KMS-11 (cell line): ENCODE measurements at regions not wholly inside any gene's neighbourhood (a gene's known extent, or its start where the extent isn't known, plus 50 kb on each side); places are given as distances from the start of the nearest gene placed in this dataset.
"Not testable (repeated sequence)": the region's sequence is repeated elsewhere in the genome, so short reads cannot be mapped to it uniquely, and the experiment has no call there.

Source experiments
- H2AFZ ChIP-seq: fragments of 200-600 bp; sonication (generic); 2 replicates; pipeline ENCODE4 v1.6.1; 2016; ENCODE audit warnings: antibody characterized with exemption, mixed run types, low read depth
- H3K27ac ChIP-seq: fragments of 200-600 bp; sonication (generic); 2 replicates; pipeline ENCODE4 v1.6.1; 2016; ENCODE audit warnings: mild to moderate bottlenecking, mixed run types
- H3K27me3 ChIP-seq: fragments of 200-600 bp; sonication (generic); 2 replicates; pipeline ENCODE4 v1.6.1; 2017; ENCODE audit warnings: mild to moderate bottlenecking, low read depth, mixed run types, moderate library complexity; ENCODE audit not compliant: insufficient read depth
- H3K36me3 ChIP-seq: fragments of 200-600 bp; sonication (generic); 2 replicates; pipeline ENCODE4 v1.6.1; 2017; ENCODE audit warnings: mild to moderate bottlenecking, mixed run types; ENCODE audit not compliant: insufficient read depth
- H3K4me1 ChIP-seq: fragments of 200-600 bp; sonication (generic); 2 replicates; pipeline ENCODE4 v1.6.1; 2016; ENCODE audit warnings: mild to moderate bottlenecking, low read depth, mixed run types; ENCODE audit not compliant: poor library complexity, severe bottlenecking
- H3K4me2 ChIP-seq: fragments of 200-600 bp; sonication (generic); 2 replicates; pipeline ENCODE4 v1.7.0; 2016; ENCODE audit warnings: mild to moderate bottlenecking, mixed run types
- H3K4me3 ChIP-seq: fragments of 200-600 bp; sonication (generic); IDR thresholded peaks from 2 replicates; pipeline ENCODE4 v1.6.1; 2017; ENCODE audit warnings: low read depth, low read length, mixed read lengths; ENCODE audit not compliant: insufficient read depth
- H3K79me2 ChIP-seq: fragments of 200-600 bp; sonication (generic); 2 replicates; pipeline ENCODE4 v1.6.1; 2016; ENCODE audit warnings: low read depth, mixed run types; ENCODE audit not compliant: insufficient read depth
- H3K9ac ChIP-seq: fragments of 200-600 bp; sonication (generic); 2 replicates; pipeline ENCODE4 v1.6.1; 2016; ENCODE audit warnings: mild to moderate bottlenecking, mixed run types
- H4K20me1 ChIP-seq: fragments of 200-600 bp; sonication (generic); 2 replicates; pipeline ENCODE4 v1.6.1; 2016; ENCODE audit warnings: mild to moderate bottlenecking, mixed run types; ENCODE audit not compliant: insufficient read depth
- CTCF ChIP-seq: fragments of 200-600 bp; sonication (generic); conservative IDR thresholded peaks from 2 replicates; pipeline ENCODE4 v1.6.1; 2017; ENCODE audit warnings: low read depth, mild to moderate bottlenecking, antibody characterized with exemption, low read length, moderate library complexity, mixed read lengths

- Histone ChIP-seq H3K4me1 (no peaks in the 10 kb centered on the region), H3K9ac (no peak overlapping the region), H3K4me2 (no peak overlapping the region), H2AFZ (no peak overlapping the region), H3K36me3 (no peaks in the 10 kb centered on the region), H3K79me2 (no peaks in the 10 kb centered on the region), H3K27ac (no peak overlapping the region), H4K20me1 (no peaks in the 10 kb centered on the region), H3K4me3 (no peak overlapping the region), H3K27me3 (no peaks in the 10 kb centered on the region)
- TF ChIP-seq CTCF = no peak
These were observed 334.0 kb upstream of the RGS17 start for GRCh38 chr6:153465050-153465449.

GRCh38 chr6:153449279-153449678 lies 318.2 kb upstream of the RGS17 start:
- Histone ChIP-seq H3K79me2 (no peaks in the 10 kb centered on the region), H4K20me1 (no peaks in the 10 kb centered on the region), H3K4me3 (no peak overlapping the region), H2AFZ (no peak overlapping the region), H3K4me2 (no peak overlapping the region), H3K4me1 (no peaks in the 10 kb centered on the region), H3K27me3 (no peaks in the 10 kb centered on the region), H3K27ac (no peak overlapping the region), H3K36me3 (no peaks in the 10 kb centered on the region), H3K9ac (no peak overlapping the region)
- TF ChIP-seq CTCF = no peak

GRCh38 chr6:153442749-153443148 lies 311.7 kb upstream of the RGS17 start:
- not testable (repeated sequence) for H2AFZ ChIP-seq, H4K20me1 ChIP-seq, H3K4me3 ChIP-seq, H3K27ac ChIP-seq, H3K27me3 ChIP-seq, H3K79me2 ChIP-seq, H3K4me2 ChIP-seq, H3K9ac ChIP-seq, H3K36me3 ChIP-seq, H3K4me1 ChIP-seq

- Histone ChIP-seq H3K36me3 (no peaks in the 10 kb centered on the region), H3K9ac (no peak overlapping the region), H3K79me2 (no peaks in the 10 kb centered on the region), H3K27me3 (no peaks in the 10 kb centered on the region), H3K4me3 (no peak overlapping the region), H3K4me2 (no peak overlapping the region), H4K20me1 (no peaks in the 10 kb centered on the region), H2AFZ (no peak overlapping the region), H3K27ac (no peak overlapping the region), H3K4me1 (no peaks in the 10 kb centered on the region)
- no peak for TF ChIP-seq CTCF
These were observed 311.0 kb upstream of the RGS17 start for GRCh38 chr6:153442096-153442495.

GRCh38 chr6:153437193-153437592 lies 306.1 kb upstream of the RGS17 start:
- no peaks in the 10 kb centered on the region for H3K36me3 ChIP-seq
- H3K79me2 ChIP-seq = no peaks in the 10 kb centered on the region
- H3K9ac ChIP-seq = no peak overlapping the region
- no peaks in the 10 kb centered on the region for H3K27me3 ChIP-seq
- no peak overlapping the region for H3K4me3 ChIP-seq
- no peaks in the 10 kb centered on the region for H3K4me1 ChIP-seq
- TF ChIP-seq CTCF = no peak
- H2AFZ ChIP-seq = no peak overlapping the region
- H3K27ac ChIP-seq = no peak overlapping the region
- no peaks in the 10 kb centered on the region for H4K20me1 ChIP-seq
- H3K4me2 ChIP-seq = no peak overlapping the region
